Fibroblast of peridontal ligament (primary cell): ENCODE measurements at regions not wholly inside any gene's neighbourhood (a gene's known extent, or its start where the extent isn't known, plus 50 kb on each side); places are given as distances from the start of the nearest gene placed in this dataset.

ENCODE experiments used
- DNase-seq: peaks from one replicate; pipeline ENCODE4 v3.0.0-alpha.2; 2010; ENCODE audit errors: extremely low read depth

GRCh38 chr14:49999146-49999761 is 106.4 kb downstream of the ARF6 start:
- DNase-seq = peak; percentile 66

- DNase-seq = no peak
Measured at GRCh38 chr14:49999826-50000379, 107.0 kb downstream of the ARF6 start.

GRCh38 chr14:50000380-50001150 is 107.7 kb downstream of the ARF6 start:
- DNase-seq = peak; percentile 86

- no peak for DNase-seq
Measured at GRCh38 chr14:50001151-50001998, 108.5 kb downstream of the ARF6 start.

- no peak for DNase-seq
Measured at GRCh38 chr14:50001999-50002925, 109.4 kb downstream of the ARF6 start.

GRCh38 chr14:50002926-50003212 is 110.0 kb downstream of the ARF6 start:
- no peak for DNase-seq

GRCh38 chr14:50003213-50004021 is 110.5 kb downstream of the ARF6 start:
- peak; percentile 62 for DNase-seq

GRCh38 chr14:50006141-50006540 is 110.2 kb downstream of the VCPKMT start:
- DNase-seq = no peak

GRCh38 chr14:50007123-50007903 is 109.1 kb downstream of the VCPKMT start:
- no peak for DNase-seq

- no peak for DNase-seq
Measured at GRCh38 chr14:50008562-50008961, 107.8 kb downstream of the VCPKMT start.

- DNase-seq = peak; percentile 28
Measured at GRCh38 chr14:50008974-50009373, 107.4 kb downstream of the VCPKMT start.

- peak; percentile 41 for DNase-seq
Measured at GRCh38 chr14:50010752-50011151, 105.6 kb downstream of the VCPKMT start.

GRCh38 chr14:50011242-50011641 is 105.1 kb downstream of the VCPKMT start:
- no peak for DNase-seq

- peak; percentile 74 for DNase-seq
Measured at GRCh38 chr14:50012644-50013043, 103.7 kb downstream of the VCPKMT start.

- DNase-seq = no peak
Measured at GRCh38 chr14:50013198-50013918, 103.0 kb downstream of the VCPKMT start.

- no peak for DNase-seq
Measured at GRCh38 chr14:50013934-50014333, 102.4 kb downstream of the VCPKMT start.

- no peak for DNase-seq
Measured at GRCh38 chr14:50014809-50015430, 101.5 kb downstream of the VCPKMT start.

GRCh38 chr14:50015716-50016115 is 100.7 kb downstream of the VCPKMT start:
- DNase-seq = no peak
